Glomerular endothelial cell (primary cell): ENCODE measurements at regions not wholly inside any gene's neighbourhood (a gene's known extent, or its start where the extent isn't known, plus 50 kb on each side); places are given as distances from the start of the nearest gene placed in this dataset.

Experiments
- DNase-seq: peaks from one replicate; pipeline ENCODE4 v3.0.0-alpha.2; 2011; ENCODE audit warnings: low read depth, low spot score; ENCODE audit errors: extremely low read depth

GRCh38 chr2:198374375-198375082 is 570.1 kb downstream of the PLCL1 start:
- DNase-seq = peak; percentile 22

- no peak for DNase-seq
Measured at GRCh38 chr2:198371921-198372543, 567.6 kb downstream of the PLCL1 start.

- no peak for DNase-seq
Measured at GRCh38 chr2:198371329-198371728, 566.9 kb downstream of the PLCL1 start.

GRCh38 chr2:198368089-198368488 is 563.7 kb downstream of the PLCL1 start:
- no peak for DNase-seq

- no peak for DNase-seq
Measured at GRCh38 chr2:198362740-198363139, 558.3 kb downstream of the PLCL1 start.

- no peak for DNase-seq
Measured at GRCh38 chr2:198359308-198359707, 554.9 kb downstream of the PLCL1 start.

GRCh38 chr2:198356157-198356556 is 551.8 kb downstream of the PLCL1 start:
- DNase-seq = no peak

GRCh38 chr2:198351647-198352046 is 547.3 kb downstream of the PLCL1 start:
- no peak for DNase-seq

- no peak for DNase-seq
Measured at GRCh38 chr2:198347946-198348345, 543.6 kb downstream of the PLCL1 start.

GRCh38 chr2:198347349-198347748 is 543.0 kb downstream of the PLCL1 start:
- DNase-seq = no peak

- no peak for DNase-seq
Measured at GRCh38 chr2:198343471-198343870, 539.1 kb downstream of the PLCL1 start.

GRCh38 chr2:198340846-198341245 is 536.5 kb downstream of the PLCL1 start:
- DNase-seq = no peak

GRCh38 chr2:198339116-198339515 is 534.7 kb downstream of the PLCL1 start:
- no peak for DNase-seq

- DNase-seq = no peak
Measured at GRCh38 chr2:198337368-198337767, 533.0 kb downstream of the PLCL1 start.

- DNase-seq = no peak
Measured at GRCh38 chr2:198328454-198328853, 524.1 kb downstream of the PLCL1 start.

- DNase-seq = no peak
Measured at GRCh38 chr2:198327526-198327925, 523.1 kb downstream of the PLCL1 start.

- DNase-seq = no peak
Measured at GRCh38 chr2:198326431-198326830, 522.0 kb downstream of the PLCL1 start.

GRCh38 chr2:198325359-198325758 is 521.0 kb downstream of the PLCL1 start:
- DNase-seq = no peak

GRCh38 chr2:198324071-198324470 is 519.7 kb downstream of the PLCL1 start:
- no peak for DNase-seq

- no peak for DNase-seq
Measured at GRCh38 chr2:198322275-198322674, 517.9 kb downstream of the PLCL1 start.

- no peak for DNase-seq
Measured at GRCh38 chr2:198321522-198322088, 517.2 kb downstream of the PLCL1 start.

- DNase-seq = no peak
Measured at GRCh38 chr2:198316852-198317396, 512.5 kb downstream of the PLCL1 start.
